ENCODE measurements at regions not wholly inside any gene's neighbourhood (a gene's known extent, or its start where the extent isn't known, plus 50 kb on each side); places are given as distances from the start of the nearest gene placed in this dataset.

- TF ChIP-seq MAX (IDR thresholded peaks at IDR 0.05), result no peak
- no peak for TF ChIP-seq ATF3 (IDR thresholded peaks at IDR 0.05)
- no peak for TF ChIP-seq CEBPB (IDR thresholded peaks at IDR 0.05; ENCODE audit: low read depth)
Observed at GRCh38 chr10:27618906-27619305, 114.8 kb downstream of the RAB18 start.
